SK-N-SH (cell line): ENCODE measurements at regions not wholly inside any gene's neighbourhood (a gene's known extent, or its start where the extent isn't known, plus 50 kb on each side); places are given as distances from the start of the nearest gene placed in this dataset.
A peak's percentile ranks its signal among the peaks of the same experiment; 100 is the strongest.

Experiments used
- CTCF ChIA-PET: fragments of 300-600, 350-600 bp; formaldehyde crosslinking; extraction: SDS; loops from one replicate; lab custom pipeline; 2021; lab: Yijun Ruan, JAX
- POLR2A ChIA-PET: fragments of 350-600 bp; sonication (Branson Sonifier 250); formaldehyde crosslinking; extraction: SDS; loops from one replicate; lab custom pipeline; 2020; ENCODE audit warnings: antibody characterized with exemption, inconsistent platforms; lab: Yijun Ruan, JAX
- DNase-seq: peaks from one replicate; pipeline ENCODE4 v3.0.0; 2012
- H2AFZ ChIP-seq: fragments of 200-600 bp; sonication (generic); 2 replicates; pipeline ENCODE4 v1.8.1; 2016; ENCODE audit warnings: antibody characterized with exemption, mild to moderate bottlenecking, low read depth
- H3F3A ChIP-seq: fragments of 200-600 bp; sonication (generic); replicated peaks from 2 replicates; pipeline ENCODE3; 2016; ENCODE audit warnings: antibody characterized with exemption, mild to moderate bottlenecking; ENCODE audit not compliant: insufficient read depth
- H3K27ac ChIP-seq, 2 experiments: fragments of 200-500 bp in 1 of 2; fragments of 200-600 bp in 1 of 2; sonication (Bioruptor generic) in 1 of 2; sonication (generic), shearing (Covaris generic) in 1 of 2; 2 replicates each; pipeline versions ENCODE4 v1.5.1 to v1.6.1; 2014 to 2016; ENCODE audit warnings: low read depth in 2 of 2, inconsistent platforms in 1 of 2, low read length in 1 of 2, mild to moderate bottlenecking in 1 of 2, mixed read lengths in 1 of 2
- H3K27me3 ChIP-seq: fragments of 200-600 bp; sonication (generic), shearing (Covaris generic); 2 replicates; pipeline ENCODE4 v1.6.1; 2016; ENCODE audit warnings: mixed run types; ENCODE audit not compliant: insufficient read depth
- H3K36me3 ChIP-seq, 2 experiments: fragments of 200-500 bp in 1 of 2; fragments of 200-600 bp in 1 of 2; sonication (Bioruptor generic) in 1 of 2; sonication (generic) in 1 of 2; replicated peaks in 1 of 2; 2 replicates each; pipeline versions ENCODE3 to v1.5.1; 2014 to 2016; ENCODE audit warnings: low read length in 1 of 2, mild to moderate bottlenecking in 1 of 2; ENCODE audit not compliant: insufficient read depth in 2 of 2, control insufficient read depth in 1 of 2
- H3K4me1 ChIP-seq, 2 experiments: fragments of 200-500 bp in 1 of 2; fragments of 200-600 bp in 1 of 2; sonication (Bioruptor generic) in 1 of 2; sonication (generic), shearing (Covaris generic) in 1 of 2; 2 replicates each; pipeline versions ENCODE4 v1.5.1 to v1.6.1; 2014 to 2016; ENCODE audit warnings: low read depth in 1 of 2, low read length in 1 of 2, mixed run types in 1 of 2; ENCODE audit not compliant: insufficient read depth in 2 of 2, control insufficient read depth in 1 of 2
- H3K4me2 ChIP-seq: fragments of 200-600 bp; sonication (generic), shearing (Covaris generic); 2 replicates; pipeline ENCODE4 v1.6.1; 2017; ENCODE audit warnings: mixed run types
- H3K4me3 ChIP-seq, 2 experiments: fragments of 200-500 bp in 1 of 2; fragments of 200-600 bp in 1 of 2; sonication (Bioruptor generic) in 1 of 2; sonication (generic), shearing (Covaris generic) in 1 of 2; 2 replicates each; pipeline versions ENCODE4 v1.5.1 to v1.8.1; 2014 to 2016; ENCODE audit warnings: low read depth in 2 of 2, inconsistent platforms in 1 of 2, low read length in 1 of 2, mild to moderate bottlenecking in 1 of 2, mixed read lengths in 1 of 2, moderate library complexity in 1 of 2
- H3K79me2 ChIP-seq: fragments of 200-600 bp; sonication (generic); 2 replicates; pipeline ENCODE4 v1.8.1; 2017; ENCODE audit warnings: mild to moderate bottlenecking; ENCODE audit not compliant: insufficient read depth
- H3K9ac ChIP-seq: fragments of 200-600 bp; sonication (generic); 2 replicates; pipeline ENCODE4 v1.6.1; 2017; ENCODE audit warnings: mixed run types
- H3K9me2 ChIP-seq: fragments of 200-600 bp; sonication (generic); 2 replicates; pipeline ENCODE4 v1.6.1; 2017; ENCODE audit warnings: mixed run types
- H3K9me3 ChIP-seq: fragments of 200-600 bp; sonication (generic); 2 replicates; pipeline ENCODE4 v1.6.1; 2017; ENCODE audit warnings: mixed run types, mild to moderate bottlenecking, moderate library complexity
- H4K20me1 ChIP-seq: fragments of 200-600 bp; sonication (generic); 2 replicates; pipeline ENCODE4 v1.6.1; 2017; ENCODE audit warnings: mild to moderate bottlenecking, mixed run types; ENCODE audit not compliant: insufficient read depth
- EP300 ChIP-seq, 2 experiments: IDR thresholded peaks; 2 replicates each; pipeline versions ENCODE4 v1.4.0 to v1.6.1; 2012; ENCODE audit warnings: borderline replicate concordance in 1 of 2, low read depth in 1 of 2, low read length in 1 of 2
- EZH2phosphoT487 ChIP-seq: fragments of 200-600 bp; sonication (generic); IDR thresholded peaks from 2 replicates; pipeline ENCODE4 v1.6.1; 2017; ENCODE audit warnings: low read depth, mixed run types, mild to moderate bottlenecking, antibody characterized with exemption, moderate library complexity, borderline replicate concordance
- FOSL2 ChIP-seq: IDR thresholded peaks from 2 replicates; pipeline ENCODE4 v1.4.0; 2012; ENCODE audit warnings: low read depth, mild to moderate bottlenecking, moderate library complexity, borderline replicate concordance
- FOXJ3 ChIP-seq: sonication (generic); formaldehyde crosslinking; IDR thresholded peaks from 2 replicates; pipeline ENCODE4 v1.5.1; 2020; ENCODE audit warnings: mild to moderate bottlenecking, missing genetic modification reagents
- FOXM1 ChIP-seq: IDR thresholded peaks from 2 replicates; pipeline ENCODE4 v1.4.0; 2012; ENCODE audit warnings: low read depth, mild to moderate bottlenecking
- GATA2 ChIP-seq: sonication (generic); formaldehyde crosslinking; IDR thresholded peaks from 2 replicates; pipeline ENCODE4 v1.5.0; 2020; ENCODE audit warnings: mild to moderate bottlenecking, missing genetic modification reagents
- JUND ChIP-seq: IDR thresholded peaks from 2 replicates; pipeline ENCODE4 v1.4.0; 2012
- MAX ChIP-seq: IDR thresholded peaks from 2 replicates; pipeline ENCODE4 v1.4.0; 2012; ENCODE audit warnings: low read depth
- MEF2A ChIP-seq: IDR thresholded peaks from 2 replicates; pipeline ENCODE4 v1.4.0; 2012; ENCODE audit warnings: low read depth, borderline replicate concordance
- MXI1 ChIP-seq: IDR thresholded peaks from 2 replicates; pipeline ENCODE4 v1.6.1; 2012; ENCODE audit warnings: mild to moderate bottlenecking, low read depth, low read length, improper control_type of control experiment
- RCOR1 ChIP-seq: fragments of 150-350 bp; IDR thresholded peaks from 2 replicates; pipeline ENCODE4 v1.6.1; 2017; ENCODE audit warnings: antibody characterized with exemption, low read length
- SMC3 ChIP-seq: IDR thresholded peaks from 2 replicates; pipeline ENCODE4 v1.6.1; 2012; ENCODE audit warnings: low read depth, low read length, improper control_type of control experiment
- TCF12 ChIP-seq: IDR thresholded peaks from 2 replicates; pipeline ENCODE4 v1.4.0; 2012
- WGBS: methylation state at CpG from one replicate; pipeline ENCODE4 v1.1.6; 2017; ENCODE audit warnings: low lambda C conversion rate; 5-methylcytosine and 5-hydroxymethylcytosine counted together
- TF ChIP-seq, protein P1 (sequence below): IDR thresholded peaks from 2 replicates; pipeline ENCODE4 v1.4.0; 2012; ENCODE audit warnings: low read depth, borderline replicate concordance
- TF ChIP-seq, protein P2 (sequence below): fragments of 150-350 bp; IDR thresholded peaks from 2 replicates; pipeline ENCODE4 v1.6.1; 2016; ENCODE audit warnings: mild to moderate bottlenecking, low read depth, low read length
- TF ChIP-seq, protein P3 (sequence below): IDR thresholded peaks from 2 replicates; pipeline ENCODE4; 2012
- TF ChIP-seq, protein P4 (sequence below): fragments of 150-350 bp; IDR thresholded peaks from 2 replicates; pipeline ENCODE4 v1.6.1; 2017; ENCODE audit warnings: antibody characterized with exemption, low read length, low read depth, borderline replicate concordance

- POLR2A ChIA-PET, result no interaction called here
Measured at GRCh38 chr12:89768586-89769482, 60.2 kb upstream of the ATP2B1 start.

More at GRCh38 chr12:89768586-89769482, 60.2 kb upstream of the ATP2B1 start:
- Histone ChIP-seq H3K4me3 (no peak overlapping the region), H3K9me2 (no peaks in the 10 kb centered on the region), H3K36me3 (no peaks in the 10 kb centered on the region), H3K9me3 (no peaks in the 10 kb centered on the region), H3K4me2 (no peak overlapping the region), H2AFZ (no peak overlapping the region), H4K20me1 (no peaks in the 10 kb centered on the region)
- CTCF ChIA-PET, result no interaction called here
- no peak for DNase-seq
- TF ChIP-seq MEF2A, result no peak
- no peak for TF ChIP-seq MAX
- peak; percentile 34; the same call in 1 of the 2 replicates for TF ChIP-seq FOSL2
- TF ChIP-seq MXI1, result no peak
- TF ChIP-seq, protein P1, sequence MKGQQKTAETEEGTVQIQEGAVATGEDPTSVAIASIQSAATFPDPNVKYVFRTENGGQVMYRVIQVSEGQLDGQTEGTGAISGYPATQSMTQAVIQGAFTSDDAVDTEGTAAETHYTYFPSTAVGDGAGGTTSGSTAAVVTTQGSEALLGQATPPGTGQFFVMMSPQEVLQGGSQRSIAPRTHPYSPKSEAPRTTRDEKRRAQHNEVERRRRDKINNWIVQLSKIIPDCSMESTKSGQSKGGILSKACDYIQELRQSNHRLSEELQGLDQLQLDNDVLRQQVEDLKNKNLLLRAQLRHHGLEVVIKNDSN, result no peak
- no peak for TF ChIP-seq FOXJ3
- TF ChIP-seq TCF12, result peak; percentile 49
- TF ChIP-seq SMC3, result no peak
- TF ChIP-seq JUND, result peak; percentile 24; the same call in 1 of the 2 replicates
- TF ChIP-seq, protein P2, sequence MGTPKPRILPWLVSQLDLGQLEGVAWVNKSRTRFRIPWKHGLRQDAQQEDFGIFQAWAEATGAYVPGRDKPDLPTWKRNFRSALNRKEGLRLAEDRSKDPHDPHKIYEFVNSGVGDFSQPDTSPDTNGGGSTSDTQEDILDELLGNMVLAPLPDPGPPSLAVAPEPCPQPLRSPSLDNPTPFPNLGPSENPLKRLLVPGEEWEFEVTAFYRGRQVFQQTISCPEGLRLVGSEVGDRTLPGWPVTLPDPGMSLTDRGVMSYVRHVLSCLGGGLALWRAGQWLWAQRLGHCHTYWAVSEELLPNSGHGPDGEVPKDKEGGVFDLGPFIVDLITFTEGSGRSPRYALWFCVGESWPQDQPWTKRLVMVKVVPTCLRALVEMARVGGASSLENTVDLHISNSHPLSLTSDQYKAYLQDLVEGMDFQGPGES, result no peak
- TF ChIP-seq, protein P3, sequence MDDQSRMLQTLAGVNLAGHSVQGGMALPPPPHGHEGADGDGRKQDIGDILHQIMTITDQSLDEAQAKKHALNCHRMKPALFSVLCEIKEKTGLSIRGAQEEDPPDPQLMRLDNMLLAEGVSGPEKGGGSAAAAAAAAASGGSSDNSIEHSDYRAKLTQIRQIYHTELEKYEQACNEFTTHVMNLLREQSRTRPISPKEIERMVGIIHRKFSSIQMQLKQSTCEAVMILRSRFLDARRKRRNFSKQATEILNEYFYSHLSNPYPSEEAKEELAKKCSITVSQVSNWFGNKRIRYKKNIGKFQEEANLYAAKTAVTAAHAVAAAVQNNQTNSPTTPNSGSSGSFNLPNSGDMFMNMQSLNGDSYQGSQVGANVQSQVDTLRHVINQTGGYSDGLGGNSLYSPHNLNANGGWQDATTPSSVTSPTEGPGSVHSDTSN, result peak; percentile 33; the same call in 1 of the 2 replicates
- TF ChIP-seq RCOR1, result no peak
- peak in 1 of 2 experiments; percentile 28; a peak in 1 of 4 replicates for TF ChIP-seq EP300 (IDR thresholded peaks at IDR 0.05; ENCODE audit: borderline replicate concordance in 1 of 2, low read depth in 1 of 2, low read length in 1 of 2)
- no peak for TF ChIP-seq FOXM1
- no peak for TF ChIP-seq GATA2 (CRISPR knock-in tag)
- TF ChIP-seq, protein P4, sequence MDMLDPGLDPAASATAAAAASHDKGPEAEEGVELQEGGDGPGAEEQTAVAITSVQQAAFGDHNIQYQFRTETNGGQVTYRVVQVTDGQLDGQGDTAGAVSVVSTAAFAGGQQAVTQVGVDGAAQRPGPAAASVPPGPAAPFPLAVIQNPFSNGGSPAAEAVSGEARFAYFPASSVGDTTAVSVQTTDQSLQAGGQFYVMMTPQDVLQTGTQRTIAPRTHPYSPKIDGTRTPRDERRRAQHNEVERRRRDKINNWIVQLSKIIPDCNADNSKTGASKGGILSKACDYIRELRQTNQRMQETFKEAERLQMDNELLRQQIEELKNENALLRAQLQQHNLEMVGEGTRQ, result no peak
- TF ChIP-seq EZH2phosphoT487, result no peak
- TF ChIP-seq, all 33 proteins: peak for 5
- no peaks in the 10 kb centered on the region for H3F3A ChIP-seq
- no peaks in the 10 kb centered on the region for H3K27me3 ChIP-seq
- no peak overlapping the region for H3K9ac ChIP-seq
- no peaks in the 10 kb centered on the region for H3K79me2 ChIP-seq
- H3K4me1 ChIP-seq, result no peaks in the 10 kb centered on the region
- peak overlapping the region in 1 of 2 experiments; percentile 33; a peak in 1 of 4 replicates for H3K27ac ChIP-seq
- WGBS, result 41% methylated on average over 3 of the region's 3 CpGs
